ENCODE measurements at regions not wholly inside any gene's neighbourhood (a gene's known extent, or its start where the extent isn't known, plus 50 kb on each side); places are given as distances from the start of the nearest gene placed in this dataset.

GRCh38 chr16:73916829-73917594, 379.6 kb upstream of the PSMD7 start:
- TF ChIP-seq CTCF (IDR thresholded peaks at IDR 0.05; ENCODE audit: insufficient read depth, low read length, missing control alignments): no peak
- ChIA-PET CTCF (no interaction called here), POLR2A (no interaction called here)
- DNase-seq (ENCODE audit: low read depth, low spot score): no peak
- H3K4me3 ChIP-seq (ENCODE audit: low read depth, low read length): no peak overlapping the region

GRCh38 chr16:73915935-73916334, 380.7 kb upstream of the PSMD7 start:
- ChIA-PET CTCF (no interaction called here), POLR2A (no interaction called here)
- DNase-seq (ENCODE audit: low read depth, low spot score): no peak
- no peak overlapping the region for H3K4me3 ChIP-seq (ENCODE audit: low read depth, low read length)
- TF ChIP-seq CTCF (IDR thresholded peaks at IDR 0.05; ENCODE audit: insufficient read depth, low read length, missing control alignments): no peak

GRCh38 chr16:73915140-73915539, 381.5 kb upstream of the PSMD7 start:
- H3K4me3 ChIP-seq (ENCODE audit: low read depth, low read length): no peak overlapping the region
- POLR2A ChIA-PET: no interaction called here
- CTCF ChIA-PET: no interaction called here
- no peak for DNase-seq (ENCODE audit: low read depth, low spot score)
- no peak for TF ChIP-seq CTCF (IDR thresholded peaks at IDR 0.05; ENCODE audit: insufficient read depth, low read length, missing control alignments)

GRCh38 chr16:73912850-73913249, 383.8 kb upstream of the PSMD7 start:
- ChIA-PET POLR2A (no interaction called here), CTCF (no interaction called here)
- DNase-seq (ENCODE audit: low read depth, low spot score): no peak
- no peak overlapping the region for H3K4me3 ChIP-seq (ENCODE audit: low read depth, low read length)
- no peak for TF ChIP-seq CTCF (IDR thresholded peaks at IDR 0.05; ENCODE audit: insufficient read depth, low read length, missing control alignments)

GRCh38 chr16:73912281-73912680, 384.3 kb upstream of the PSMD7 start:
- no peak for DNase-seq (ENCODE audit: low read depth, low spot score)

GRCh38 chr16:73909529-73910035, 387.0 kb upstream of the PSMD7 start:
- TF ChIP-seq CTCF (IDR thresholded peaks at IDR 0.05; ENCODE audit: insufficient read depth, low read length, missing control alignments): no peak
- ChIA-PET CTCF (no interaction called here), POLR2A (no interaction called here)
- H3K4me3 ChIP-seq (ENCODE audit: low read depth, low read length): no peak overlapping the region
- no peak for DNase-seq (ENCODE audit: low read depth, low spot score)

More at GRCh38 chr16:73912281-73912680, 384.3 kb upstream of the PSMD7 start:
- no peak overlapping the region for H3K4me3 ChIP-seq (ENCODE audit: low read depth, low read length)
- ChIA-PET CTCF (no interaction called here), POLR2A (no interaction called here)
- TF ChIP-seq CTCF (IDR thresholded peaks at IDR 0.05; ENCODE audit: insufficient read depth, low read length, missing control alignments): no peak

Data from AG04449 (cell line).